Adipose tissue (tissue), 3 donors: ENCODE measurements at regions not wholly inside any gene's neighbourhood (a gene's known extent, or its start where the extent isn't known, plus 50 kb on each side); places are given as distances from the start of the nearest gene placed in this dataset.
"Not testable (repeated sequence)": the region's sequence is repeated elsewhere in the genome, so short reads cannot be mapped to it uniquely, and the experiment has no call there.

Experiments used
- H3K27ac ChIP-seq: one replicate; pipeline ENCODE4 v1.5.1; 2013; ENCODE audit warnings: low read depth, low read length
- WGBS, 3 donors: extraction: QIAGEN DNeasy Blood & Tissue Kit; methylation state at CpG; one replicate each; pipeline ENCODE4 v1.1.7; 2013; 5-methylcytosine and 5-hydroxymethylcytosine counted together
- donor health status: healthy with polysubstance abuse.
- donor health status: Bipolar disorder and iron deficiency.
- donor health status: healthy.

DNA sequence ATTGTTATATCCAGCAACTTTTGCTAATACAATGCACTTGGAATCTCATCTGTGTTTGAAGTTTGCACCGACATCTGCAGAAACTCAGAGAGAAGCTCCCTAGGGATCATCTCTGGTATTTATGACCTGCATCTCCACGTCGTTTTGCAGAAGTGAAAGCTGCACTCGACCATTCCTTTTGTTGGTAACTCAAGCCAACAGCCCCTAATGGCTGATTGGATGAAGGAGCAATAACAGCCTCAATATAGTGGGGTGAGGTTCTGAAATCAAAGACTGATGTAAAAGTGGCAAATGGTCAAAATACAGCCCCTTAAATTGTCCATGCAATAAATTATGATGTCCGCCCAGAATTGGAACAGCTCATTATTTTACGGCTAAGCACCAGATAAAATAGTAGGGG is 344.2 kb upstream of the KAZN start:
- 32 to 50% (median 35%) methylated on average over 6 of the region's 6 CpGs for WGBS, 3 donors
- no peak overlapping the region for H3K27ac ChIP-seq

DNA sequence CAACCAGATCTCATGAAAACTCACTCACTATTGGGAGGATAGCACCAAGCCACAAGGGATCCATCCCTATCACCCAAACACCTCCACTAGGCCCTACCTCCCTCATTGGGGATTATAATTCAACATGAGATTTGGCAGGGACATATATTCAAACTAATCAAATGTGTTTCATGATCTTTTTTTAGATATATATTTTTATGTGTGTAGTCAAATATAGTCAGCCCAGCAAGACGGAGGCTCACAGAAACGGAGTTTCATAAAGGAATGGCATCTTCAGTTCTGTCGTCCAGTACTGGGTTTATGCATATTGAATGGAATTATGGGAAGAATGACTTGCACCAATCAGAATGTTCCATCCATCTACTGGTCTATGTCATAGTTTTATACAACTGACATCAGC is 343.3 kb upstream of the KAZN start:
- no peak overlapping the region for H3K27ac ChIP-seq
- WGBS, 3 donors, result 79 to 86% (median 80%) methylated on average over 3 of the region's 3 CpGs

DNA sequence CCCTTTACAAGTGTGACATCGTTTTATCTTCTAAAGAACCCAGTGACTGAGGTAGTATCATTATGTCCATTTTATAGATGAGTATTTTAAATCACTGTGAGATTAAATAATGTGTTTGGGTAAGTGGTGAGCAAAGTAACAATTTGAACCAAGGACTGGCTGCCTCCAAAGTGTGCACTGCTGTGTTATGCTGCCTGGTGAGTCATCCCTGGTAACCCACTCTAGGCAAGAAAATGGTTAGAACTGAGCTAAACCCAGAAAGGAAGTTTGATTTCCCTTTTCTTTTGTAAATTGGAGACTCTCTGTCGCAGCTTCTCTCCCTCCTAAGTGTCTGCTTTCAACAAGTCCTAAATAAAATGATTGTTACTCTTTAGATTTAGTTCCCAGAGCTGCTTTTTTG is 342.8 kb upstream of the KAZN start:
- 54 to 70% (median 55%) methylated on average over 2 of the region's 2 CpGs for WGBS, 3 donors
- no peak overlapping the region for H3K27ac ChIP-seq

DNA sequence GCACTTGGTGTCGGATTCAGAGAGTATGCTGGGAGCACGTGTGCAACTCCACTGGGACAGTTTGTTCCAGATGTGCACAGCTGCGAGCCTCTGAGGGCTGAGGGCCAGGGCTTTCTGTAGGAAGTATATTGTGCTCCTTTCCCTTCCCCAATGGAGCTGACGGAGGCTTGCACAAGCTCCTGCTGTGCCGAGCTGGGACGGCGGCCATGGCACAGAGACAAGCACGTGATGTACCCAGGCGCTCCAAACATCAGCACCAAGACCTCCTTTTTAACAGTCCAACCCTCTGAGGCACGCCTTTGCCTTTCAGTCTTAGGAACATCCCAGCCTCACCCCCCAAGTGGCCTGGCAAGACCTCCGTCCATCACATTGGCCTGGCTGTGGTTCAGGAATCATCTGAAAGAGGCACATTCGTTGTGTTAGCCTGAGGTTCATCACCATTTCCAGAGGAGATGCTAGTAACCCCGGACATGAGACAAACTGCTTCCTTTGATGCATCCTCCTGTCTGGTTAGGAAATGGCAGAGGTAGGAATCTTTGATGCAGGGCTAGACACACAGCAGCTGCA is 339.2 kb upstream of the KAZN start:
- H3K27ac ChIP-seq, result no peak overlapping the region
- WGBS, 3 donors, result 52 to 71% (median 58%) methylated on average over 12 to 13 of the region's 13 CpGs

DNA sequence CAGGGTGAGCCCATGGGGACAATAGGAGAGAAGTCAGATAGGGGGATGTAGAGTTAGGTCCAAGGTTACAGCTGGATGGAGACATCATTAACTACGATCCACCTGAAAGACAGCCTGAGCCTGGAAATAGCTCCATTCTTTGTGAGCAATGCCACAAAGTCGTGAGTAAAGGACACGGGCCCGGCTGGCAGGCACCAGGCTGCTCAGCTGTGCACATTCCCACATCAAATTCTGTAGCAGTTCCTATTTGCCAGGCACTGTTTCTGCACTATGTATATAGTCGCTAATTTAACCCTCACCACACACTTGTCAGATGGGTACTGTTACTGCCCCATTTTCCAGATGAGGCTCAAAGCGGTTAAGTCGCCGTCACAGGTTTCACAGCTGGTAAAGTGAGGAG is 338.0 kb upstream of the KAZN start:
- 59 to 97% (median 95%) methylated on average over 8 of the region's 8 CpGs for WGBS, 3 donors

DNA sequence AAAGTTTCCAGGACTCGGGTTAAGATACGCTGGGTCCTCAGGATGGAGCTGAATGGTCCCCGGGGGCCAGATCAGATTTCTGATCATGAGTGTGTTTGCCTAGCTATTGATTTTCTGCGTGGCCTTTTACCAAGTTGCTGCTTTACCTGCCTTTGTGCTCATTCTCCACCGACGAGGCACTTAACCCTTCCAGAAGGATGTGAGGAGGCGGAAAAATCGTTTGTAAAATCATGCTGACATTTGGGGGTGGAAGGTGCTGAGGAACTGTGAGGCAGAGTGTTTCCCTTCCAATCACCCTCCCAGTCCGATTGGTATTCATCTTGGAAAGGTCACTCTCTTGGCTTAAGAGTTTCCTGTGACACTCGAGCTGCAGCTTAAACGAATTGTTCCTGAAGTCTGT is 337.1 kb upstream of the KAZN start:
- H3K27ac ChIP-seq, result no peak overlapping the region
- 26 to 63% (median 61%) methylated on average over 11 of the region's 11 CpGs for WGBS, 3 donors

More for the DNA sequence above, 338.0 kb upstream of the KAZN start:
- H3K27ac ChIP-seq, result no peak overlapping the region

DNA sequence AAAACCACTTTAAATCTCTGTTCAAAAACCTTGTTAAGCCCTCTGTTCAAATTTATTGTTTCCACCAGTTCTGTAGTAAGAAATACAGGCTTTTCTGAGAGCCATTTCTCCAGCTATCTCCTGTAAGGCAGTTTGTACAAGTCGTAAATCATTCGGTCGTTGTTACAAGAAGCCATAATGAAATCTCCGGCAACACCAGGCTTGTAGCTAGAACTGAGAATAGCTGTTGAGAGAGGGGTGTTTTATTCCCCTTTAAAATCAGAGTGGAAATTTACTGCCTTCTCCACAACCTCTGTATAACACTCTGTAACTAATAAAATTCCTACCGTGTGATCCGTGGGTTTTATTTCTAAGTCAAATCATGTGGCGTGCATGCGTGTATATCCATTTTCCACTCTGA is 335.8 kb upstream of the KAZN start:
- WGBS, 3 donors, result 57 to 72% (median 71%) methylated on average over 8 of the region's 8 CpGs
- no peak overlapping the region for H3K27ac ChIP-seq

DNA sequence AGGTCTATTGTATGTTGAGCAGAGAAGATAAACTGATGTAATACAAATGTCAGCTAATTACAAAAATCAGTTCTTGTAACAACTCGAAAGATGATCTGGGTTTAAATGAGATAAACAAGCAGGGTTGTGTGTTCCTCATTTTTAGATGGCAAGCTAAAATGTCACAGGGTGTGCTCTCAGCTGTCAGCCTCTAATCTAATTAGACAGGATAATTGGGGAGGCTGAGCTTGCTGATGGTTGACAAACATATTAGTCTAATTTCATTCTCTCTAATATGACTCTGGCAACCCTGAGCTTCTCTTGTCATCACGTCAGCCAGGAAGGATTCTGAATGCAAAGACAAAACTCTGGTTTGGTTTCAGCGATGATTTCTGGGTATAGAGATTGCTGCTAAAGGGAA is 335.3 kb upstream of the KAZN start:
- 71 to 83% (median 75%) methylated on average over 3 of the region's 3 CpGs for WGBS, 3 donors

DNA sequence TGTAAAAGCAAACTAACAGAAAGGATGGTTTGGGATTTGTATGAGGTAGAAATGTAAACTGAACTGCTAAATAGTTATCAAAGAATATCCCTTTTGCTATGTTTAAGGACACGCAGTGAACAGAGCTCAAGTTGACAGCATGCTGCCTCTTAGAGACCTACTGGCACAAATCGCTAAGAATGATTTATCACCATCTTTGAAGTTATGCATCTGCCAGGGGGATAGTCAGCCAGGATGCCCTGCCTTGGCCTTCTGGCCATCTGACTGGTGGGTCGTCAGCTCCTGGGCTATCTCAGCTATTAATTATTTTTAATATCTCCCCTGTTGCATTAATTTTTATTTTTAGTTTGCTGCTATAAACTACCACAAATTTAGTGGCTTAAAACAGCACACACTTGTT is 334.8 kb upstream of the KAZN start:
- 73 to 76% (median 74%) methylated on average over 3 of the region's 3 CpGs for WGBS, 3 donors
- no peak overlapping the region for H3K27ac ChIP-seq

More for the DNA sequence above, 335.3 kb upstream of the KAZN start:
- no peak overlapping the region for H3K27ac ChIP-seq

DNA sequence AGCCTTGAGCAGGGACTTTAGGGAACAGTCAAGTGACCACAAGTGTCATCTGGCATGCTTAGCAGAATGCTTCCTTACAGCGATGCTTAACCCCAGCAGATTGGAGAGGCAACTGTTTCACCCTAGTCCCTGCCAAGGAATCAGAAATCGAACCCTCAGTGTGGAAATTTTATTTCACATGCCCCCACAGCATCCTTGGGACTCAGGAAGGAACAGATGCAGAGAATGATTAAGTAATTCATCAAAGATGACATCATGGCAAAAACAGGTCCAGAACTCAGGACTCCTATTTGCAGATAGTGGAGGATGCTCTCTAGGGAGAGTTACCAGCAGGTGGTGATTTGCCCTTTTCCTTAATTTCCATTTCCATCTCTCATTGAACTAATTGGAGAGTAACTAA is 333.0 kb upstream of the KAZN start:
- H3K27ac ChIP-seq, result no peak overlapping the region
- 74 to 87% (median 81%) methylated on average over 2 of the region's 2 CpGs for WGBS, 3 donors

DNA sequence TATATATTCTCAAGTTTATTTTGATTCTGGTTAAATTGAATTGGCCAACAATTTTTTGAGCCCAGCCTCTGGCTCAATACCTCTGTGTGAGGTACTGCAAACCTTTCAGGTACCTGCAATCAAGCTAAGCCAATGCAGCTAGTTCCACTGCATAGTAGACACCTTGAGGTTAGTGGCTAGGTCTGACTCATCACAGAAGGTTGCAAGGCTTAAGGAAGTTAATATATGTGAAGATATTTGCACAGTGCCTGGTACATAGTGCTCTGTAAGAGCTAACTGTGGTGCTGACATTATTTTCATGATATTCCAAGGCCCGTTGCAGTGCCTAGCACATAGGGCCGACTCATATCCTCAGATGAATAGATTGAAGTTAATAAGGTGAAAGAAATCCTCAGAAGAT is 330.5 kb upstream of the KAZN start:
- 75 to 83% (median 81%) methylated on average over 2 of the region's 2 CpGs for WGBS, 3 donors
- H3K27ac ChIP-seq, result no peak overlapping the region

DNA sequence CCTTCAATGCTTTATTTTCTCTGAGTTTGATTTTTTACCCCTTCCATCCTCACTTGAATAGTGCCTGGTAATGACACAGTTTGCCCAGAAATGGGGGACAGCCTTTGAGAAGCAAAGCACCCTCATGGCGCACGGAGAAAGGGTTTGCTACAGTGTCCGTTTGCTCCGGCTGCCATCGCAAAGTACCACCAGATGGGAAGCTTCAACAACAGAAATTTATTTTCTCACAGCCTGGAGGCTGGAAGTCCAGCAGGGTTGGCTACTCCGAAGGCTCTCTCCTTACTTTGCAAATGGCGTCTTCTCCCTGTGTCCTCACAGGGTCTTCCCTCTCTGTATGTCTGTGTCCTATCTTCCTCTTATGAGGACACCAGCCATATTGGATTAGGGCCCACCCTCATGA is 327.7 kb upstream of the KAZN start:
- 91 to 93% (median 92%) methylated on average over 7 of the region's 7 CpGs for WGBS, 3 donors
- H3K27ac ChIP-seq, result no peak overlapping the region

DNA sequence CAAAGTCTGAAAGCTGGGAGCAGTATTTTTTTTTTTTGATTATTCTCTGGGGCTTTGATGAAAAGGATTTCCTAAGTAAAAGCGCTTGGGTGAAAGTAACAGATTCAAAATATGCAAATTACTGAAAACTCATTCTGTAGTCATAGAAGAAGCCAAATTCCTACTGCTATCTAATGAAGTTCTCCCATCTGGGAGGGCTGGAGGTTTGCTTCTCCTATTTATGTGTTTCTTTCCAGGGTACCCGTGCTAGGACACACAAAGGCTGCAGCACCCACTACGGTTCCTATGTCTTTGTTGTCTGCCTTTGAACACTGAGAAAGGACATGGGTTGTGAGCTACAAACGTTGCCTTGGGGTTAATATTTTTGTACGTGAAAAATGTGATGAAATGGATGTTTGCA is 324.7 kb upstream of the KAZN start:
- WGBS, 3 donors, result 73 to 84% (median 78%) methylated on average over 5 of the region's 5 CpGs
- H3K27ac ChIP-seq, result no peak overlapping the region

DNA sequence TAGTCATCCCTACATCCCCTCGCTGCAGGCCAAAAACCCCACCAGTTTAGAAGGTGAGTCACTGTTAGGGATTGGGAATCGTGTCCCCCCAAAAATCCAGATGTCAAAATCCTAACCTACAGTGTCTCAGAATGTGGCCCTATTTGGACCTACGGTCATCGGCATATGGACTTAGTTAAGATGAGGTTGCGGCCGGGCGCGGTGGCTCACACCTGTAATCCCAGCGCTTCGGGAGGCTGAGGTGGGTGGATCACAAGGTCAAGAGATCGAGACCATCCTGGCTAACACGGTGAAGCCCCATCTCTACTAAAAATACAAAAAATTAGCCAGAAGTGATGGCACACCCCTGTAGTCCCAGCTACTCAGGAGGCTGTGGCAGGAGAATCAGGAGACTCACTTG is 318.6 kb upstream of the KAZN start:
- H3K27ac ChIP-seq, result not testable (repeated sequence)
- WGBS, 3 donors, result 93 to 97% (median 94%) methylated on average over 12 of the region's 12 CpGs

DNA sequence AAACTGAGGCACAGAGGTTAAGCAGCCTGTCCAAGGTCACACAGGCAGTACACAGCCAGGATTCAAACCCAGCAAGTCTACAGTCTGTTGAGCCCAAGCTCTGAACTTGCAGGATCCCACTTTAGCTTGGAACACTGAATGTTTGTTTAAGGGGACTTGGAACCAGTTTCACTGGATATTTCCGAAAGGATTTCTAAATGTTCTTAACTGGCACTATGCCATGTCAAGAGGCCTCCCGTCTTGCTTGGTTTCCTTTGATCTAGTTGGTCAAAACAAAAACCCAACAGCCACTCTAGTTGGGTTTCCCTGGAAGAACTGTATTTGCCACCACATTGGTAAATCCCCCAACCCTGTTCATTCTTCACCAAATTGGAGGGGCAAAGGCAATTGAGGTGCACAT is 317.6 kb upstream of the KAZN start:
- no peak overlapping the region for H3K27ac ChIP-seq
- WGBS, 3 donors, result 28 to 55% (median 45%) methylated on average over 2 of the region's 2 CpGs

DNA sequence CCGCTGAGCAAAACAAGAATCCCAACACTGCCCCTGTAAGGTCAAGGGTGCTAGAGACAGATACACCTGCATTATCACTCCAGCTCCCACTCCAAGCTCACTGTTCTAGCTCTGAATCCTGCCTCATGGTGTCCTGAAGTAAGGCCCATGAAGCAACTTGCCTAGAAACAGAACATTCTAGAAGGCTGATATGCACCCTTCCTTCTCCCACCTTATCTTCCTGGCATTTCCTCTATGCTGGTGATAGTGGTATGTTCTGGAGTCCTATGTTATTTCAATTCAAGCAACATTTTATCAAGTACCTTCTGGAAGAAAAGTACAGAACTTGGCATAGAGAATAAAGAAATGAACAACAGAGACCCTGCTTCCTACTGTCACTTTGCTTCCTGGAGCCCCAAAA is 317.1 kb upstream of the KAZN start:
- no peak overlapping the region for H3K27ac ChIP-seq
- 48 to 94% (median 89%) methylated on average over 1 of the region's 1 CpG for WGBS, 3 donors

DNA sequence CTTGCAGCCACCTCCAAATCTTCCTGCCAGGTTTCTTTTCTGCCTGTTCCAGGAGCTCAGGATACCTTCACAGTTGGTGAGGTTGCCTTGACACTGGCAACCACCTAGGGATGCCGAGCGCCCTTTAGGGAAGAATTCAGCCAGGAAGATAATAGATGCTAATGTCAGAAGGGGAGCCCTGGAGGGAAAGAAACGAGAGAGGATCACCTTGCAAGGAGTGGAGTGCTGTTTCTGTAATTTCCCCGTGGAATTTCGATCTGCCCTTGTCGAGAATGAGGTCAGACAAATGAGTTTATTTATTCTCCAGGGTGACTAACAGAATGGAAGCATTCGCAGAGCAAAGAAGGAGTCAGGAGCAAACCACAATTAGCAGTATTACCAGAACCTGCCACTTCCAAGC is 315.8 kb upstream of the KAZN start:
- 28 to 42% (median 41%) methylated on average over 7 of the region's 7 CpGs for WGBS, 3 donors

DNA sequence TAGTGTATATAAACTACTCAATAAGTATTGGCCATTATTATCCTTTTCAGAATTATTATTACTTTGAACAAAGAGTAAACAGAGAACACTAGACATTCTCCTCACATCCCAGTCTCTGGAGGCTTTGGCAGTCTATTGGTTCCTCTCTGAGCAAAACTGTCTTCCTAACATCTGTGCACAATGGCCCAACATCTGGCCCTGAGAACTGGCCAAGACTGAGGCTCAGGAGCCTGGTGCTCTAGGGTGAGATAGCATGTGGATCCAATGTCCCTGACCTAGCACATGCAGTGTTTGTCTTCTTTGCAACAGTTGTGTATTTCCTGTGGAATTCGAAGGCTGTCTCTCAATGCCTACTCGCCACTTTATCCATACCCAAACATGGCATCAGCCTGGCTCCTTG is 313.2 kb upstream of the KAZN start:
- H3K27ac ChIP-seq, result no peak overlapping the region
- 90 to 96% (median 91%) methylated on average over 2 of the region's 2 CpGs for WGBS, 3 donors

More for the DNA sequence above, 315.8 kb upstream of the KAZN start:
- H3K27ac ChIP-seq, result no peak overlapping the region

DNA sequence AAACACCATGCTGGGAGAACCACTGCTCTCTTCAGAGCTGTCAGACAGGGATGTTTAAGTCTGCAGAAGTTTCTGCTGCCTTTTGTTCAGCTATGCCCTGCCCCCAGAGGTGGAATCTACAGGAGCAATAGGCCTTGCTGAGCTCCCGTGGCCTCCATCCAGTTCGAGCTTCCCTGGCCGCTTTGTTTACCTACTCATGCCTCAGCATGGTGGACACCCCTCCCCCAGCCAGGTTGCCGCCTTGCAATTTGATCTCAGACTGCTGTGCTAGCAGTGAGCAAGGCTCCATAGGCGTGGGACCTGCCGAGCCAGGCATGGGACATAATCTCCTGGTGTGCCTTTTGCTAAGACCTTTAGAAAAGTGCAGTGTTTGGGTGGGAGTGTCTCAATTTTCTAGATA is 307.3 kb upstream of the KAZN start:
- H3K27ac ChIP-seq, result not testable (repeated sequence)
- 36 to 73% (median 71%) methylated on average over 6 of the region's 6 CpGs for WGBS, 3 donors

DNA sequence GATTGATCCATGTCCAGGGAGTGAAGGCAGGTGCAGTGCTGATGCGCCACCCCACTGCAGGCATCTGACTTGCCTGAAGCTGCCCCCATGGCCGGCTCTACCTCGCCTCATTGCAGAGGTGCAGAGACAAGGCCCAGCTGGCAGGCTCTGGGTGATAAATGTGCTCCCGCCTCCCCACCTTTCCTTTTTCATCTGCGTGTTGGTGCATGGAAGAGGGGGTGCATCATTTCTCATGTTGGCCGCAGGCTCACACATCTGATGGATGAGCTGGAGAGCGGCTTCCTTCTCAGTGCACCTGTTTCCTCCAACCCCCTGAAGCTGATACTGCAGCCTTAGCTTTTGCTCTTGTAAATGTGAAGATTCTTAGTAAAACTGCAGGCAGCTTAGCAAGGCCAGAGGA is 306.0 kb upstream of the KAZN start:
- no peak overlapping the region for H3K27ac ChIP-seq
- WGBS, 3 donors, result 83 to 87% (median 84%) methylated on average over 7 of the region's 7 CpGs

DNA sequence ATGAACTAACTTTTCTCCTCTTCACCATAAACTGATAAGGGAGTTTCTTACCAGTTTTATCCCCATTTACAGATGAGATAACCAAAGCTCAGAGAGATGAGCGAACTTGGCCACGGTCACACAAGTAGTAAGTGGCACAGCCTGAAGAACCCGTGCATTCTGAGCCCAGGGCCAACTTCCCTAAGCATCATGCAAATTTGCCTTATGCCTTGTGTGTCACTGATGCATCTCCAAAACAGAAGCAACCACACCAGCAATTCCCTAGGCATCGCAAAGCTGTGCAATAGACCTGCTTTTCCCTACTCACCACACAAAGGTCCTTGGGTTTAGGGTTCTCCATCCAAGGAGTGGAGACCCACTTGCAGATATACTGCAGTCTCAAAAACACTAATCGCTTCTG is 304.5 kb upstream of the KAZN start:
- H3K27ac ChIP-seq, result no peak overlapping the region
- WGBS, 3 donors, result 88 to 94% (median 94%) methylated on average over 5 of the region's 5 CpGs
